K562 (cell line): ENCODE measurements at regions not wholly inside any gene's neighbourhood (a gene's known extent, or its start where the extent isn't known, plus 50 kb on each side); places are given as distances from the start of the nearest gene placed in this dataset.

Experiments
- ATAC-seq: fragments of 200-7000 bp; cut with Tn5 transposase; 3 replicates; pipeline ENCODE4 v1.9.1; 2020; ENCODE audit warnings: moderate library complexity
- BruUV-seq: library from RNA; stranded (reverse); fragments of 400-500 nt; replicated peaks from 2 replicates; lab custom pipeline; 2021; lab: Mats Ljungman, UMichigan
- CTCF ChIA-PET: fragments of 300-600 bp; formaldehyde crosslinking; extraction: SDS; loops from one replicate; lab custom pipeline; 2021; ENCODE audit warnings: low intra/inter-chr PET ratio; lab: Yijun Ruan, JAX
- POLR2A ChIA-PET: fragments of 300-600, 350-650 bp; sonication (Branson Sonifier 250); formaldehyde crosslinking; extraction: SDS; loops from one replicate; lab custom pipeline; 2021; ENCODE audit warnings: antibody characterized with exemption, inconsistent platforms; lab: Yijun Ruan, JAX
- DNase-seq, 4 experiments: peaks; one replicate each; pipeline versions ENCODE4 v3.0.0 to v3.0.0-alpha.2; 2011 to 2018; ENCODE audit warnings: low spot score in 3 of 4, mixed read lengths in 3 of 4; ENCODE audit errors: extremely low read depth in 1 of 4
- FAIRE-seq: peaks from 2 replicates; lab custom pipeline; 2011; peaks lifted over from hg19 to GRCh38; lab: Jason Lieb, UNC
- H2AFZ ChIP-seq: 2 replicates; pipeline ENCODE4 v1.6.0; 2011; ENCODE audit warnings: low read depth, low read length, control low read depth, inconsistent platforms
- H3K27ac ChIP-seq: fragments of 200-600 bp; 3 replicates; pipeline ENCODE4 v1.8.0; 2011; ENCODE audit warnings: low read depth, mild to moderate bottlenecking, control low read depth, inconsistent platforms, low read length, moderate library complexity, mixed read lengths; ENCODE audit errors: extremely low read depth
- H3K27me3 ChIP-seq, 2 experiments: fragments of 300-600 bp in 1 of 2; 2 replicates in 1 of 2; 3 replicates in 1 of 2; pipeline versions ENCODE4 v1.6.0 to v1.8.0; 2011; ENCODE audit warnings: inconsistent platforms in 2 of 2, low read length in 2 of 2, mild to moderate bottlenecking in 1 of 2, mixed read lengths in 1 of 2, moderate library complexity in 1 of 2; ENCODE audit not compliant: control insufficient read depth in 2 of 2, insufficient read depth in 2 of 2
- H3K36me3 ChIP-seq: fragments of 300-600 bp; 3 replicates; pipeline ENCODE4 v1.8.0; 2011; ENCODE audit warnings: mild to moderate bottlenecking, low read length, inconsistent platforms; ENCODE audit not compliant: control insufficient read depth, insufficient read depth
- H3K4me1 ChIP-seq, 2 experiments: fragments of 200-600 bp in 1 of 2; replicated peaks in 1 of 2; 2 replicates in 1 of 2; 3 replicates in 1 of 2; pipeline versions ENCODE4 v1.5.1 to v1.8.0; 2011; ENCODE audit warnings: inconsistent platforms in 2 of 2, low read length in 2 of 2, mild to moderate bottlenecking in 1 of 2, mixed read lengths in 1 of 2, moderate library complexity in 1 of 2; ENCODE audit not compliant: control insufficient read depth in 2 of 2, insufficient read depth in 2 of 2
- H3K4me2 ChIP-seq: 2 replicates; pipeline ENCODE4 v1.6.1; 2011; ENCODE audit warnings: low read length, control low read depth, inconsistent platforms, mixed read lengths; ENCODE audit not compliant: insufficient read depth
- H3K4me3 ChIP-seq: fragments of 200-600 bp; sonication (generic), shearing (Covaris generic); 2 replicates; pipeline ENCODE4 v1.5.1; 2016; ENCODE audit warnings: control low read depth, inconsistent platforms
- H3K79me2 ChIP-seq: fragments of 200-600 bp; 3 replicates; pipeline ENCODE4 v1.8.0; 2011; ENCODE audit warnings: low read length, inconsistent platforms; ENCODE audit not compliant: control insufficient read depth, insufficient read depth
- H3K9ac ChIP-seq, 2 experiments: 2 replicates each; pipeline versions ENCODE4 v1.6.0 to v1.6.1; 2011; ENCODE audit warnings: low read depth in 2 of 2, low read length in 2 of 2, control low read depth in 1 of 2, inconsistent platforms in 1 of 2, mild to moderate bottlenecking in 1 of 2, mixed read lengths in 1 of 2; ENCODE audit not compliant: insufficient read depth in 1 of 2
- H3K9me1 ChIP-seq: one replicate; pipeline ENCODE4 v1.6.0; 2011; ENCODE audit warnings: inconsistent platforms, mild to moderate bottlenecking, low read length, moderate library complexity; ENCODE audit not compliant: control insufficient read depth, insufficient read depth
- H3K9me3 ChIP-seq: replicated peaks from 2 replicates; pipeline ENCODE4 v1.5.1; 2011; ENCODE audit warnings: low read depth, low read length, inconsistent platforms; ENCODE audit not compliant: control insufficient read depth, insufficient read depth
- H4K20me1 ChIP-seq: replicated peaks from 2 replicates; pipeline ENCODE4 v1.6.1; 2011; ENCODE audit warnings: low read length, inconsistent platforms, mixed read lengths; ENCODE audit not compliant: control insufficient read depth, insufficient read depth
- ARHGAP35 ChIP-seq: fragments of 450-650 bp; IDR thresholded peaks from 2 replicates; pipeline ENCODE4 v1.6.1; 2018; ENCODE audit not compliant: partially characterized antibody
- DLX4 ChIP-seq: fragments of 250-450 bp; sonication (Bioruptor Pico); IDR thresholded peaks from 2 replicates; pipeline ENCODE4 v1.6.1; 2021; ENCODE audit warnings: mild to moderate bottlenecking
- E2F8 ChIP-seq: fragments of 450-650 bp; IDR thresholded peaks from 2 replicates; pipeline ENCODE4 v1.7.1; 2018; ENCODE audit warnings: mild to moderate bottlenecking, low read depth; ENCODE audit not compliant: partially characterized antibody
- HEY1 ChIP-seq: fragments of 250-450 bp; sonication (Bioruptor Pico); IDR thresholded peaks from 2 replicates; pipeline ENCODE4 v1.5.0; 2020; ENCODE audit warnings: mild to moderate bottlenecking, moderate library complexity, borderline replicate concordance
- SLC30A9 ChIP-seq: fragments of 250-450 bp; sonication (Bioruptor Pico); IDR thresholded peaks from 2 replicates; pipeline ENCODE4 v1.8.0; 2022; ENCODE audit warnings: mild to moderate bottlenecking, moderate library complexity
- TSC22D4 ChIP-seq: fragments of 450-650 bp; IDR thresholded peaks from 2 replicates; pipeline ENCODE4 v1.6.1; 2016; ENCODE audit warnings: missing genetic modification characterization, missing biosample characterization, control low read depth
- ZC3H11A ChIP-seq: IDR thresholded peaks from 2 replicates; pipeline ENCODE4 v1.6.1; 2012; ENCODE audit warnings: low read depth, low read length, improper control_type of control experiment
- ZKSCAN8 ChIP-seq: fragments of 200-800 bp; sonication (Bioruptor generic); IDR thresholded peaks from 2 replicates; pipeline ENCODE4 v1.6.1; 2016; ENCODE audit warnings: missing genetic modification characterization, missing compliant biosample characterization
- ZNF197 ChIP-seq: fragments of 200-800 bp; sonication (Bioruptor generic); IDR thresholded peaks from 2 replicates; pipeline ENCODE4 v1.6.1; 2016; ENCODE audit warnings: low read depth, missing genetic modification characterization, missing compliant biosample characterization
- ZNF239 ChIP-seq: fragments of 250-450 bp; sonication (Bioruptor Pico); IDR thresholded peaks from 2 replicates; pipeline ENCODE4 v1.4.0; 2020; ENCODE audit warnings: mild to moderate bottlenecking
- WGBS: fragments of 100-300 bp; shearing (Covaris generic); methylation state at CpG from one replicate; pipeline ENCODE4 v1.1.6; 2016; ENCODE audit warnings: low coverage, mixed read lengths; ENCODE audit not compliant: insufficient coverage; ENCODE audit errors: missing lambda C conversion rate; 5-methylcytosine and 5-hydroxymethylcytosine counted together
- in situ Hi-C: fragments of 300-500 bp; cut with MboI; formaldehyde crosslinking; loops from 4 replicates; pipeline ENCODE4 v1.15.0; 2018; ENCODE audit warnings: inconsistent platforms, mixed read lengths
- intact Hi-C: fragments of 100-400 bp; cut with micrococcal nuclease; formaldehyde crosslinking; loops from 2 replicates; pipeline ENCODE4 v1.14.2; 2022
- TF ChIP-seq, protein P1 (sequence below): fragments of 250-450 bp; sonication (Bioruptor Pico); IDR thresholded peaks from 2 replicates; pipeline ENCODE4 v1.4.0; 2020
- TF ChIP-seq, protein P2 (sequence below): fragments of 250-450 bp; sonication (Bioruptor Pico); IDR thresholded peaks from 2 replicates; pipeline ENCODE4 v1.4.0; 2020
- TF ChIP-seq, protein P3 (sequence below), 2 experiments: fragments of 450-650 bp in 1 of 2; sonication (generic) in 1 of 2; formaldehyde crosslinking; conservative IDR thresholded peaks; 2 replicates each; pipeline versions ENCODE4 v1.4.0 to v1.8.1; 2020 to 2022; ENCODE audit warnings: mild to moderate bottlenecking in 1 of 2, missing genetic modification reagents in 1 of 2

DNA sequence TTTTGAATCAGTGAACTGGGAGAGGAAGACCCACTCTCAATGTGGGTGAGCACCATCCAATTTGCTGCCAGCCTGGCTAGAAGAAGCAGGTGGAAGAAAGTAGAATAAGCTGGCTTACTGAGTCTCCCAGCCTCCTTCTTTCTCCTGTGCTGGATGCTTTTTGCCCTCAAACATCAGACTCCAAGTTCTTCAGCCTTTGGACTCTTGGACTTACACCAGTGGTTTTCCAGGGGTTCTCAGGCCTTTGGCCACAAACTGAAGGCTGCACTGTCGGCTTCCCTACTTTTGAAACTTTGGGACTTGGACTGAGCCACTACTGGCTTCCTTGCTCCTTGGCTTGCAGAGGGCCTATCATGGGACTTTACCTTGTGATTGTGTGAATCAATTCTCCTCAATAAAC lies 804.2 kb upstream of the SLITRK1 start:
- intact Hi-C loops (no loop called here), in situ Hi-C loops (no loop called here)
- Histone ChIP-seq H3K27ac (no peak overlapping the region), H3K27me3 (no peaks in the 10 kb centered on the region), H3K36me3 (no peaks in the 10 kb centered on the region), H3K4me1 (no peaks in the 10 kb centered on the region), H3K9me1 (no peaks in the 10 kb centered on the region), H4K20me1 (no peaks in the 10 kb centered on the region), H3K9me3 (no peaks in the 10 kb centered on the region), H3K4me3 (no peak overlapping the region), H2AFZ (no peak overlapping the region), H3K9ac (no peak overlapping the region), H3K4me2 (no peak overlapping the region), H3K79me2 (no peaks in the 10 kb centered on the region)
- no peak for DNase-seq
- ChIA-PET CTCF (no interaction called here), POLR2A (no interaction called here)
- 0% methylated on average over 1 of the region's 1 CpG for WGBS
- no peak for ATAC-seq
- no TSS peak for BruUV-seq
- no peak for FAIRE-seq
- TF ChIP-seq DLX4 (CRISPR knock-in tag), result no peak
- TF ChIP-seq, protein P1, sequence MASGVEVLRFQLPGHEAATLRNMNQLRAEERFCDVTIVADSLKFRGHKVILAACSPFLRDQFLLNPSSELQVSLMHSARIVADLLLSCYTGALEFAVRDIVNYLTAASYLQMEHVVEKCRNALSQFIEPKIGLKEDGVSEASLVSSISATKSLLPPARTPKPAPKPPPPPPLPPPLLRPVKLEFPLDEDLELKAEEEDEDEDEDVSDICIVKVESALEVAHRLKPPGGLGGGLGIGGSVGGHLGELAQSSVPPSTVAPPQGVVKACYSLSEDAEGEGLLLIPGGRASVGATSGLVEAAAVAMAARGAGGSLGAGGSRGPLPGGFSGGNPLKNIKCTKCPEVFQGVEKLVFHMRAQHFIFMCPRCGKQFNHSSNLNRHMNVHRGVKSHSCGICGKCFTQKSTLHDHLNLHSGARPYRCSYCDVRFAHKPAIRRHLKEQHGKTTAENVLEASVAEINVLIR (CRISPR knock-in tag), result no peak
- TF ChIP-seq ZNF197 (CRISPR knock-in tag), result no peak
- TF ChIP-seq ZC3H11A, result no peak
- TF ChIP-seq SLC30A9 (CRISPR knock-in tag), result no peak
- no peak for TF ChIP-seq TSC22D4 (tag)
- TF ChIP-seq, protein P2, sequence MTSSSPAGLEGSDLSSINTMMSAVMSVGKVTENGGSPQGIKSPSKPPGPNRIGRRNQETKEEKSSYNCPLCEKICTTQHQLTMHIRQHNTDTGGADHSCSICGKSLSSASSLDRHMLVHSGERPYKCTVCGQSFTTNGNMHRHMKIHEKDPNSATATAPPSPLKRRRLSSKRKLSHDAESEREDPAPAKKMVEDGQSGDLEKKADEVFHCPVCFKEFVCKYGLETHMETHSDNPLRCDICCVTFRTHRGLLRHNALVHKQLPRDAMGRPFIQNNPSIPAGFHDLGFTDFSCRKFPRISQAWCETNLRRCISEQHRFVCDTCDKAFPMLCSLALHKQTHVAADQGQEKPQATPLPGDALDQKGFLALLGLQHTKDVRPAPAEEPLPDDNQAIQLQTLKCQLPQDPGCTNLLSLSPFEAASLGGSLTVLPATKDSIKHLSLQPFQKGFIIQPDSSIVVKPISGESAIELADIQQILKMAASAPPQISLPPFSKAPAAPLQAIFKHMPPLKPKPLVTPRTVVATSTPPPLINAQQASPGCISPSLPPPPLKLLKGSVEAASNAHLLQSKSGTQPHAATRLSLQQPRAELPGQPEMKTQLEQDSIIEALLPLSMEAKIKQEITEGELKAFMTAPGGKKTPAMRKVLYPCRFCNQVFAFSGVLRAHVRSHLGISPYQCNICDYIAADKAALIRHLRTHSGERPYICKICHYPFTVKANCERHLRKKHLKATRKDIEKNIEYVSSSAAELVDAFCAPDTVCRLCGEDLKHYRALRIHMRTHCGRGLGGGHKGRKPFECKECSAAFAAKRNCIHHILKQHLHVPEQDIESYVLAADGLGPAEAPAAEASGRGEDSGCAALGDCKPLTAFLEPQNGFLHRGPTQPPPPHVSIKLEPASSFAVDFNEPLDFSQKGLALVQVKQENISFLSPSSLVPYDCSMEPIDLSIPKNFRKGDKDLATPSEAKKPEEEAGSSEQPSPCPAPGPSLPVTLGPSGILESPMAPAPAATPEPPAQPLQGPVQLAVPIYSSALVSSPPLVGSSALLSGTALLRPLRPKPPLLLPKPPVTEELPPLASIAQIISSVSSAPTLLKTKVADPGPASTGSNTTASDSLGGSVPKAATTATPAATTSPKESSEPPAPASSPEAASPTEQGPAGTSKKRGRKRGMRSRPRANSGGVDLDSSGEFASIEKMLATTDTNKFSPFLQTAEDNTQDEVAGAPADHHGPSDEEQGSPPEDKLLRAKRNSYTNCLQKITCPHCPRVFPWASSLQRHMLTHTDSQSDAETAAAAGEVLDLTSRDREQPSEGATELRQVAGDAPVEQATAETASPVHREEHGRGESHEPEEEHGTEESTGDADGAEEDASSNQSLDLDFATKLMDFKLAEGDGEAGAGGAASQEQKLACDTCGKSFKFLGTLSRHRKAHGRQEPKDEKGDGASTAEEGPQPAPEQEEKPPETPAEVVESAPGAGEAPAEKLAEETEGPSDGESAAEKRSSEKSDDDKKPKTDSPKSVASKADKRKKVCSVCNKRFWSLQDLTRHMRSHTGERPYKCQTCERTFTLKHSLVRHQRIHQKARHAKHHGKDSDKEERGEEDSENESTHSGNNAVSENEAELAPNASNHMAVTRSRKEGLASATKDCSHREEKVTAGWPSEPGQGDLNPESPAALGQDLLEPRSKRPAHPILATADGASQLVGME (CRISPR knock-in tag), result no peak
- no peak for TF ChIP-seq ARHGAP35
- no peak for TF ChIP-seq E2F8
- no peak for TF ChIP-seq ZNF239 (CRISPR knock-in tag)
- no peak for TF ChIP-seq ZKSCAN8 (CRISPR knock-in tag)
- TF ChIP-seq, protein P3, sequence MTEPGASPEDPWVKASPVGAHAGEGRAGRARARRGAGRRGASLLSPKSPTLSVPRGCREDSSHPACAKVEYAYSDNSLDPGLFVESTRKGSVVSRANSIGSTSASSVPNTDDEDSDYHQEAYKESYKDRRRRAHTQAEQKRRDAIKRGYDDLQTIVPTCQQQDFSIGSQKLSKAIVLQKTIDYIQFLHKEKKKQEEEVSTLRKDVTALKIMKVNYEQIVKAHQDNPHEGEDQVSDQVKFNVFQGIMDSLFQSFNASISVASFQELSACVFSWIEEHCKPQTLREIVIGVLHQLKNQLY (CRISPR knock-in tag; conservative IDR thresholded peaks at IDR 0.05), result no peak
- no peak for TF ChIP-seq HEY1
